OCI-LY7 (cell line): ENCODE measurements at regions not wholly inside any gene's neighbourhood (a gene's known extent, or its start where the extent isn't known, plus 50 kb on each side); places are given as distances from the start of the nearest gene placed in this dataset.

ENCODE experiments used
- BruUV-seq: library from RNA; stranded (reverse); fragments of 400-500 nt; replicated peaks from 2 replicates; lab custom pipeline; 2021; lab: Mats Ljungman, UMichigan
- CTCF ChIA-PET: fragments of 300-600 bp; sonication (Branson Sonifier 250); formaldehyde crosslinking; loops from one replicate; lab custom pipeline; 2022; ENCODE audit warnings: antibody characterized with exemption; ENCODE audit not compliant: unreplicated experiment; lab: Charles Lee
- POLR2A ChIA-PET: fragments of 300-600 bp; sonication (Branson Sonifier 250); formaldehyde crosslinking; loops from one replicate; lab custom pipeline; 2022; ENCODE audit warnings: antibody characterized with exemption; lab: Charles Lee
- DNase-seq: peaks from one replicate; pipeline ENCODE4 v3.0.0-alpha.2; 2015; ENCODE audit warnings: low spot score
- H2AFZ ChIP-seq: fragments of 200-600 bp; sonication (generic), shearing (Covaris generic); 2 replicates; pipeline ENCODE4 v1.6.1; 2014; ENCODE audit warnings: mild to moderate bottlenecking, antibody characterized with exemption, low read length, moderate library complexity
- H3K27ac ChIP-seq: fragments of 200-600 bp; sonication (generic); 2 replicates; pipeline ENCODE4 v1.5.1; 2014; ENCODE audit warnings: mixed run types, low read depth, mild to moderate bottlenecking, moderate library complexity, low read length, inconsistent platforms; ENCODE audit not compliant: poor library complexity, severe bottlenecking
- H3K36me3 ChIP-seq: fragments of 200-600 bp; sonication (generic); 2 replicates; pipeline ENCODE4 v1.6.1; 2014; ENCODE audit warnings: mild to moderate bottlenecking, antibody characterized with exemption, low read length, moderate library complexity, mixed read lengths; ENCODE audit not compliant: insufficient read depth
- H3K4me1 ChIP-seq: fragments of 200-600 bp; sonication (generic); 2 replicates; pipeline ENCODE4 v1.5.1; 2014; ENCODE audit warnings: mild to moderate bottlenecking, low read length; ENCODE audit not compliant: insufficient read depth, poor library complexity, severe bottlenecking
- H3K4me2 ChIP-seq: fragments of 200-600 bp; sonication (generic); 2 replicates; pipeline ENCODE4 v1.6.1; 2014; ENCODE audit warnings: mild to moderate bottlenecking, low read length
- H3K4me3 ChIP-seq: fragments of 200-600 bp; sonication (generic); 2 replicates; pipeline ENCODE4 v1.5.1; 2014; ENCODE audit warnings: mild to moderate bottlenecking, low read depth, low read length; ENCODE audit not compliant: poor library complexity, severe bottlenecking
- H3K79me2 ChIP-seq: fragments of 200-600 bp; sonication (generic); 2 replicates; pipeline ENCODE4 v1.6.1; 2016; ENCODE audit warnings: low read depth, mild to moderate bottlenecking, low read length, moderate library complexity, mixed read lengths; ENCODE audit not compliant: insufficient read depth
- H3K9me2 ChIP-seq: fragments of 200-600 bp; sonication (generic); 2 replicates; pipeline ENCODE4 v1.6.1; 2016; ENCODE audit warnings: mild to moderate bottlenecking, low read length, mixed read lengths; ENCODE audit not compliant: insufficient read depth
- H3K9me3 ChIP-seq: fragments of 200-600 bp; sonication (generic); 2 replicates; pipeline ENCODE4 v1.6.1; 2014; ENCODE audit warnings: mild to moderate bottlenecking, mixed run types, low read length, mixed read lengths
- H4K20me1 ChIP-seq: fragments of 200-600 bp; sonication (generic); 2 replicates; pipeline ENCODE4 v1.6.1; 2014; ENCODE audit warnings: mild to moderate bottlenecking, antibody characterized with exemption, low read length, moderate library complexity, mixed read lengths; ENCODE audit not compliant: insufficient read depth
- CTCF ChIP-seq: fragments of 200-600 bp; sonication (generic); conservative IDR thresholded peaks from 2 replicates; pipeline ENCODE4 v1.5.1; 2014; ENCODE audit warnings: mild to moderate bottlenecking, antibody characterized with exemption, low read length, moderate library complexity, mixed read lengths
- EZH2phosphoT487 ChIP-seq: fragments of 200-600 bp; sonication (generic); IDR thresholded peaks from 2 replicates; pipeline ENCODE4 v1.6.1; 2018; ENCODE audit warnings: low read depth, borderline replicate concordance, mild to moderate bottlenecking, mixed run types, antibody characterized with exemption, low read length, moderate library complexity, mixed read lengths
- intact Hi-C: fragments of 100-400 bp; cut with micrococcal nuclease; formaldehyde crosslinking; loops from one replicate; pipeline ENCODE4 v1.10.0; 2022; ENCODE audit not compliant: unreplicated experiment

- no peak overlapping the region for H3K4me2 ChIP-seq
- no peaks in the 10 kb centered on the region for H3K4me1 ChIP-seq
- H3K79me2 ChIP-seq = no peaks in the 10 kb centered on the region
- no peaks in the 10 kb centered on the region for H3K36me3 ChIP-seq
- TF ChIP-seq EZH2phosphoT487 (no peak), CTCF (no peak)
- no peaks in the 10 kb centered on the region for H3K9me2 ChIP-seq
- intact Hi-C loops = no loop called here
- H3K27ac ChIP-seq = no peak overlapping the region
- no peaks in the 10 kb centered on the region for H4K20me1 ChIP-seq
- ChIA-PET CTCF (no interaction called here), POLR2A (interaction anchor here (0.6 to 1.8 kb wide), 3 partner anchors 10 to 134 kb away, joined by 3 to 4 read pairs (median 4); no protein-coding TSS in a partner anchor)
- no peak overlapping the region for H2AFZ ChIP-seq
- no peak for DNase-seq
- no peak overlapping the region for H3K4me3 ChIP-seq
- H3K9me3 ChIP-seq = no peaks in the 10 kb centered on the region
- no TSS peak for BruUV-seq
Measured at GRCh38 chr10:62726638-62727037, 77.9 kb upstream of the ADO start.

GRCh38 chr10:62727934-62728333 lies 76.6 kb upstream of the ADO start:
- Histone ChIP-seq H3K9me3 (no peaks in the 10 kb centered on the region), H3K9me2 (no peaks in the 10 kb centered on the region), H3K27ac (no peak overlapping the region), H3K4me1 (peaks cover 4% of the 10 kb centered on the region), H2AFZ (no peak overlapping the region), H4K20me1 (no peaks in the 10 kb centered on the region), H3K79me2 (no peaks in the 10 kb centered on the region), H3K4me2 (no peak overlapping the region), H3K4me3 (no peak overlapping the region), H3K36me3 (no peaks in the 10 kb centered on the region)
- TF ChIP-seq CTCF = no peak
- TF ChIP-seq EZH2phosphoT487 = no peak
- ChIA-PET POLR2A (interaction anchor here (0.6 to 1.8 kb wide), 2 partner anchors 20 to 767 kb away, joined by 3 to 4 read pairs; no protein-coding TSS in a partner anchor), CTCF (interaction anchor here (0.5 kb wide), 1 partner anchor 111 kb away, joined by 4 read pairs; no protein-coding TSS in a partner anchor)
- DNase-seq = no peak
- intact Hi-C loops = no loop called here
- BruUV-seq = no TSS peak

GRCh38 chr10:62728479-62728878 lies 76.0 kb upstream of the ADO start:
- no peak for DNase-seq
- no peak overlapping the region for H2AFZ ChIP-seq
- peaks cover 9% of the 10 kb centered on the region for H3K4me1 ChIP-seq
- H3K36me3 ChIP-seq = no peaks in the 10 kb centered on the region
- no peak overlapping the region for H3K27ac ChIP-seq
- ChIA-PET POLR2A (interaction anchor here (0.6 to 1.8 kb wide), 2 partner anchors 20 to 91 kb away, joined by 3 to 4 read pairs; no protein-coding TSS in a partner anchor), CTCF (interaction anchor here (0.5 kb wide), 1 partner anchor 111 kb away, joined by 4 read pairs; no protein-coding TSS in a partner anchor)
- no peaks in the 10 kb centered on the region for H4K20me1 ChIP-seq
- no peaks in the 10 kb centered on the region for H3K9me3 ChIP-seq
- no peak overlapping the region for H3K4me2 ChIP-seq
- no TSS peak for BruUV-seq
- no peaks in the 10 kb centered on the region for H3K79me2 ChIP-seq
- H3K4me3 ChIP-seq = no peak overlapping the region
- intact Hi-C loops = no loop called here
- no peaks in the 10 kb centered on the region for H3K9me2 ChIP-seq
- TF ChIP-seq EZH2phosphoT487 = no peak
